ENCODE measurements at regions not wholly inside any gene's neighbourhood (a gene's known extent, or its start where the extent isn't known, plus 50 kb on each side); places are given as distances from the start of the nearest gene placed in this dataset.

GRCh38 chr5:166045961-166046360, 2245.5 kb upstream of the WWC1 start:
- POLR2A ChIA-PET, result interaction anchor here (0.7 kb wide), 1 partner anchor 237 kb away, joined by 4 read pairs; no protein-coding TSS in a partner anchor
- DNase-seq (ENCODE audit: low spot score), result no peak
- BruUV-seq (replicated peaks), result no TSS peak
- intact Hi-C loops (cut with micrococcal nuclease; ENCODE audit: unreplicated experiment), result no loop called here
- Histone ChIP-seq H3K27ac (ENCODE audit: low read depth, low read length, poor library complexity, severe bottlenecking) (no peak overlapping the region), H3K4me2 (ENCODE audit: low read length) (no peak overlapping the region), H3K4me1 (ENCODE audit: insufficient read depth, low read length, poor library complexity, severe bottlenecking) (no peaks in the 10 kb centered on the region), H3K79me2 (ENCODE audit: insufficient read depth, low read depth, low read length) (no peaks in the 10 kb centered on the region), H3K9me2 (ENCODE audit: insufficient read depth, low read length) (no peaks in the 10 kb centered on the region), H3K9me3 (ENCODE audit: low read length) (no peaks in the 10 kb centered on the region), H3K4me3 (ENCODE audit: low read depth, low read length, poor library complexity, severe bottlenecking) (no peak overlapping the region), H3K36me3 (ENCODE audit: insufficient read depth, low read length) (no peaks in the 10 kb centered on the region), H4K20me1 (ENCODE audit: insufficient read depth, low read length) (no peaks in the 10 kb centered on the region), H2AFZ (ENCODE audit: low read length) (no peak overlapping the region)
- no peak for TF ChIP-seq EZH2phosphoT487 (IDR thresholded peaks at IDR 0.05; ENCODE audit: borderline replicate concordance, low read depth, low read length)
- CTCF ChIA-PET (ENCODE audit: unreplicated experiment), result no interaction called here

- no peaks in the 10 kb centered on the region for H4K20me1 ChIP-seq (ENCODE audit: insufficient read depth, low read length)
- H3K4me2 ChIP-seq (ENCODE audit: low read length), result no peak overlapping the region
- DNase-seq (ENCODE audit: low spot score), result no peak
- BruUV-seq (replicated peaks), result no TSS peak
- H3K9me2 ChIP-seq (ENCODE audit: insufficient read depth, low read length), result no peaks in the 10 kb centered on the region
- POLR2A ChIA-PET, result no interaction called here
- no peaks in the 10 kb centered on the region for H3K36me3 ChIP-seq (ENCODE audit: insufficient read depth, low read length)
- H3K27ac ChIP-seq (ENCODE audit: low read depth, low read length, poor library complexity, severe bottlenecking), result no peak overlapping the region
- intact Hi-C loops (cut with micrococcal nuclease; ENCODE audit: unreplicated experiment), result no loop called here
- no peak overlapping the region for H3K4me3 ChIP-seq (ENCODE audit: low read depth, low read length, poor library complexity, severe bottlenecking)
- CTCF ChIA-PET (ENCODE audit: unreplicated experiment), result no interaction called here
- TF ChIP-seq EZH2phosphoT487 (IDR thresholded peaks at IDR 0.05; ENCODE audit: borderline replicate concordance, low read depth, low read length), result no peak
- no peaks in the 10 kb centered on the region for H3K79me2 ChIP-seq (ENCODE audit: insufficient read depth, low read depth, low read length)
- no peaks in the 10 kb centered on the region for H3K4me1 ChIP-seq (ENCODE audit: insufficient read depth, low read length, poor library complexity, severe bottlenecking)
- H3K9me3 ChIP-seq (ENCODE audit: low read length), result no peaks in the 10 kb centered on the region
- H2AFZ ChIP-seq (ENCODE audit: low read length), result no peak overlapping the region
Measured at GRCh38 chr5:166046956-166047355, 2244.5 kb upstream of the WWC1 start.

GRCh38 chr5:166050531-166050930, 2240.9 kb upstream of the WWC1 start:
- Histone ChIP-seq H3K4me3 (ENCODE audit: low read depth, low read length, poor library complexity, severe bottlenecking) (no peak overlapping the region), H3K36me3 (ENCODE audit: insufficient read depth, low read length) (no peaks in the 10 kb centered on the region), H3K9me3 (ENCODE audit: low read length) (no peaks in the 10 kb centered on the region), H4K20me1 (ENCODE audit: insufficient read depth, low read length) (no peaks in the 10 kb centered on the region), H3K9me2 (ENCODE audit: insufficient read depth, low read length) (no peaks in the 10 kb centered on the region), H3K4me1 (ENCODE audit: insufficient read depth, low read length, poor library complexity, severe bottlenecking) (no peaks in the 10 kb centered on the region), H3K79me2 (ENCODE audit: insufficient read depth, low read depth, low read length) (no peaks in the 10 kb centered on the region), H2AFZ (ENCODE audit: low read length) (no peak overlapping the region), H3K4me2 (ENCODE audit: low read length) (no peak overlapping the region), H3K27ac (ENCODE audit: low read depth, low read length, poor library complexity, severe bottlenecking) (no peak overlapping the region)
- no TSS peak for BruUV-seq (replicated peaks)
- TF ChIP-seq CTCF (conservative IDR thresholded peaks at IDR 0.05; ENCODE audit: low read length) (no peak), EZH2phosphoT487 (IDR thresholded peaks at IDR 0.05; ENCODE audit: borderline replicate concordance, low read depth, low read length) (no peak)
- DNase-seq (ENCODE audit: low spot score), result no peak
- intact Hi-C loops (cut with micrococcal nuclease; ENCODE audit: unreplicated experiment), result no loop called here
- ChIA-PET POLR2A (no interaction called here), CTCF (ENCODE audit: unreplicated experiment) (no interaction called here)

- no peak for TF ChIP-seq EZH2phosphoT487 (IDR thresholded peaks at IDR 0.05; ENCODE audit: borderline replicate concordance, low read depth, low read length)
- TF ChIP-seq CTCF (conservative IDR thresholded peaks at IDR 0.05; ENCODE audit: low read length), result no peak
- no TSS peak for BruUV-seq (replicated peaks)
- Histone ChIP-seq H3K4me1 (ENCODE audit: insufficient read depth, low read length, poor library complexity, severe bottlenecking) (no peaks in the 10 kb centered on the region), H3K9me3 (ENCODE audit: low read length) (no peaks in the 10 kb centered on the region), H3K36me3 (ENCODE audit: insufficient read depth, low read length) (no peaks in the 10 kb centered on the region), H3K27ac (ENCODE audit: low read depth, low read length, poor library complexity, severe bottlenecking) (no peak overlapping the region), H3K79me2 (ENCODE audit: insufficient read depth, low read depth, low read length) (no peaks in the 10 kb centered on the region), H3K4me3 (ENCODE audit: low read depth, low read length, poor library complexity, severe bottlenecking) (no peak overlapping the region), H3K4me2 (ENCODE audit: low read length) (no peak overlapping the region), H3K9me2 (ENCODE audit: insufficient read depth, low read length) (no peaks in the 10 kb centered on the region), H2AFZ (ENCODE audit: low read length) (no peak overlapping the region), H4K20me1 (ENCODE audit: insufficient read depth, low read length) (no peaks in the 10 kb centered on the region)
- POLR2A ChIA-PET, result interaction anchor here (0.6 kb wide), 1 partner anchor 28 kb away, joined by 3 read pairs; no protein-coding TSS in a partner anchor
- CTCF ChIA-PET (ENCODE audit: unreplicated experiment), result no interaction called here
- no peak for DNase-seq (ENCODE audit: low spot score)
- intact Hi-C loops (cut with micrococcal nuclease; ENCODE audit: unreplicated experiment), result no loop called here
Measured at GRCh38 chr5:166058660-166059059, 2232.8 kb upstream of the WWC1 start.
